ENCODE measurements at regions not wholly inside any gene's neighbourhood (a gene's known extent, or its start where the extent isn't known, plus 50 kb on each side); places are given as distances from the start of the nearest gene placed in this dataset.

DNA sequence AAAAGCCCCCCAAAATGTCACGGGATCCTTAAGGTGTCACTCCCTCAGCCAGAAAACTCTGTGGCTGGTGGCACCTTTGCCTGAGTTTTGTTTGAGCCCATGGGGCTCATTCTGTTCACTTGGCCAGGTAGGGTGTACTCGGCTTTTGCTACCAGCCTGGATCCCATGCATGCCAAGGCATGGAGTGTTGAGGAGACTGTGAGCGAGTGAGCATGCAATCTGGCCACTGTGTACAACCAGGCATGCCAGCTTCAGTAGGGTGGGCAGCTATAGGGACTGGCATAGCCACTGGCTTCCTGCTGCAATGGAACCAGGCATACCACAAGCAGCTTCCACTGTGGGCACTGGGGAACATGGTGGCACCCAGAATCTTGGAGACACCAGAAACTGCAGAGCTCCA lies 436.0 kb upstream of the GRM3 start:
- POLR2A ChIA-PET, result no interaction called here
- CTCF ChIA-PET (ENCODE audit: low intra/inter-chr PET ratio), result no interaction called here
- BruUV-seq (replicated peaks), result no TSS peak
- Histone ChIP-seq H3K4me1 (replicated peaks in 1 of 2; ENCODE audit: control insufficient read depth in 2 of 2, insufficient read depth in 2 of 2, low read length in 2 of 2) (no peaks in the 10 kb centered on the region), H2AFZ (ENCODE audit: low read depth, low read length) (no peak overlapping the region), H3K79me2 (ENCODE audit: control insufficient read depth, insufficient read depth, low read length) (no peaks in the 10 kb centered on the region), H4K20me1 (replicated peaks; ENCODE audit: control insufficient read depth, insufficient read depth, low read length) (no peaks in the 10 kb centered on the region), H3K4me3 (no peak overlapping the region), H3K9me1 (ENCODE audit: control insufficient read depth, insufficient read depth, low read length) (no peaks in the 10 kb centered on the region), H3K36me3 (ENCODE audit: control insufficient read depth, insufficient read depth, low read length) (no peaks in the 10 kb centered on the region), H3K27ac (ENCODE audit: extremely low read depth, low read depth, low read length) (no peak overlapping the region), H3K27me3 (ENCODE audit: control insufficient read depth in 2 of 2, insufficient read depth in 2 of 2, low read length in 2 of 2) (no peaks in the 10 kb centered on the region), H3K4me2 (ENCODE audit: insufficient read depth, low read length) (no peak overlapping the region), H3K9me3 (replicated peaks; ENCODE audit: control insufficient read depth, insufficient read depth, low read depth, low read length) (peaks cover 3% of the 10 kb centered on the region; the same call in 1 of the 2 replicates), H3K9ac (ENCODE audit: insufficient read depth in 1 of 2, low read depth in 2 of 2, low read length in 2 of 2) (no peak overlapping the region)
- ATAC-seq (no peak), DNase-seq (ENCODE audit: extremely low read depth in 1 of 4, low spot score in 3 of 4) (no peak), FAIRE-seq (no peak)
- TF ChIP-seq BRCA1 (IDR thresholded peaks at IDR 0.05) (no peak), BRCA1 (CRISPR knock-in tag; IDR thresholded peaks at IDR 0.05) (no peak), HDGF (IDR thresholded peaks at IDR 0.05) (no peak), HMGN3 (IDR thresholded peaks at IDR 0.05; ENCODE audit: borderline replicate concordance, extremely low read depth, insufficient read length, low read depth, low read length) (no peak), ZZZ3 (IDR thresholded peaks at IDR 0.05) (no peak), NCOR1 (IDR thresholded peaks at IDR 0.05) (no peak), NFATC3 (IDR thresholded peaks at IDR 0.05) (no peak), FOXK1 (CRISPR knock-in tag; IDR thresholded peaks at IDR 0.05; ENCODE audit: borderline replicate concordance) (no peak), STAG1 (CRISPR knock-in tag; IDR thresholded peaks at IDR 0.05; ENCODE audit: borderline replicate concordance) (no peak), PHB2 (IDR thresholded peaks at IDR 0.05; ENCODE audit: low read depth) (no peak)
- TF ChIP-seq, protein P1, sequence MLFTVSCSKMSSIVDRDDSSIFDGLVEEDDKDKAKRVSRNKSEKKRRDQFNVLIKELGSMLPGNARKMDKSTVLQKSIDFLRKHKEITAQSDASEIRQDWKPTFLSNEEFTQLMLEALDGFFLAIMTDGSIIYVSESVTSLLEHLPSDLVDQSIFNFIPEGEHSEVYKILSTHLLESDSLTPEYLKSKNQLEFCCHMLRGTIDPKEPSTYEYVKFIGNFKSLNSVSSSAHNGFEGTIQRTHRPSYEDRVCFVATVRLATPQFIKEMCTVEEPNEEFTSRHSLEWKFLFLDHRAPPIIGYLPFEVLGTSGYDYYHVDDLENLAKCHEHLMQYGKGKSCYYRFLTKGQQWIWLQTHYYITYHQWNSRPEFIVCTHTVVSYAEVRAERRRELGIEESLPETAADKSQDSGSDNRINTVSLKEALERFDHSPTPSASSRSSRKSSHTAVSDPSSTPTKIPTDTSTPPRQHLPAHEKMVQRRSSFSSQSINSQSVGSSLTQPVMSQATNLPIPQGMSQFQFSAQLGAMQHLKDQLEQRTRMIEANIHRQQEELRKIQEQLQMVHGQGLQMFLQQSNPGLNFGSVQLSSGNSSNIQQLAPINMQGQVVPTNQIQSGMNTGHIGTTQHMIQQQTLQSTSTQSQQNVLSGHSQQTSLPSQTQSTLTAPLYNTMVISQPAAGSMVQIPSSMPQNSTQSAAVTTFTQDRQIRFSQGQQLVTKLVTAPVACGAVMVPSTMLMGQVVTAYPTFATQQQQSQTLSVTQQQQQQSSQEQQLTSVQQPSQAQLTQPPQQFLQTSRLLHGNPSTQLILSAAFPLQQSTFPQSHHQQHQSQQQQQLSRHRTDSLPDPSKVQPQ (CRISPR knock-in tag; IDR thresholded peaks at IDR 0.05; ENCODE audit: borderline replicate concordance), result no peak
- TF ChIP-seq, protein P2, sequence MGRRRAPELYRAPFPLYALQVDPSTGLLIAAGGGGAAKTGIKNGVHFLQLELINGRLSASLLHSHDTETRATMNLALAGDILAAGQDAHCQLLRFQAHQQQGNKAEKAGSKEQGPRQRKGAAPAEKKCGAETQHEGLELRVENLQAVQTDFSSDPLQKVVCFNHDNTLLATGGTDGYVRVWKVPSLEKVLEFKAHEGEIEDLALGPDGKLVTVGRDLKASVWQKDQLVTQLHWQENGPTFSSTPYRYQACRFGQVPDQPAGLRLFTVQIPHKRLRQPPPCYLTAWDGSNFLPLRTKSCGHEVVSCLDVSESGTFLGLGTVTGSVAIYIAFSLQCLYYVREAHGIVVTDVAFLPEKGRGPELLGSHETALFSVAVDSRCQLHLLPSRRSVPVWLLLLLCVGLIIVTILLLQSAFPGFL (CRISPR knock-in tag; IDR thresholded peaks at IDR 0.05), result no peak
- TF ChIP-seq, protein P3, sequence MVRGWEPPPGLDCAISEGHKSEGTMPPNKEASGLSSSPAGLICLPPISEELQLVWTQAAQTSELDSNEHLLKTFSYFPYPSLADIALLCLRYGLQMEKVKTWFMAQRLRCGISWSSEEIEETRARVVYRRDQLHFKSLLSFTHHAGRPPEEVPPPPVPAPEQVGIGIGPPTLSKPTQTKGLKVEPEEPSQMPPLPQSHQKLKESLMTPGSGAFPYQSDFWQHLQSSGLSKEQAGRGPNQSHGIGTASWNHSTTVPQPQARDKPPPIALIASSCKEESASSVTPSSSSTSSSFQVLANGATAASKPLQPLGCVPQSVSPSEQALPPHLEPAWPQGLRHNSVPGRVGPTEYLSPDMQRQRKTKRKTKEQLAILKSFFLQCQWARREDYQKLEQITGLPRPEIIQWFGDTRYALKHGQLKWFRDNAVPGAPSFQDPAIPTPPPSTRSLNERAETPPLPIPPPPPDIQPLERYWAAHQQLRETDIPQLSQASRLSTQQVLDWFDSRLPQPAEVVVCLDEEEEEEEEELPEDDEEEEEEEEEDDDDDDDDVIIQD (CRISPR knock-in tag; IDR thresholded peaks at IDR 0.05), result no peak
- intact Hi-C loops (cut with micrococcal nuclease), result no loop called here
- 0% methylated on average over 3 of the region's 3 CpGs for WGBS (ENCODE audit: insufficient coverage, low coverage, missing lambda C conversion rate)
- in situ Hi-C loops (cut with MboI), result no loop called here

All from K562 (cell line).